ENCODE measurements at regions not wholly inside any gene's neighbourhood (a gene's known extent, or its start where the extent isn't known, plus 50 kb on each side); places are given as distances from the start of the nearest gene placed in this dataset.
"Not testable (repeated sequence)": the region's sequence is repeated elsewhere in the genome, so short reads cannot be mapped to it uniquely, and the experiment has no call there.

- no peak for FAIRE-seq
These were observed 378.5 kb downstream of the PIK3C3 start for GRCh38 chr18:42333558-42333957.

GRCh38 chr18:42334931-42335330, 379.9 kb downstream of the PIK3C3 start:
- no peaks in the 10 kb centered on the region for H3K27me3 ChIP-seq (ENCODE audit: control insufficient read depth, insufficient read depth, low read length)
- H3K36me3 ChIP-seq (ENCODE audit: control insufficient read depth, insufficient read depth, low read length), result no peaks in the 10 kb centered on the region
- FAIRE-seq (no peak), DNase-seq (ENCODE audit: low read depth) (no peak)
- TF ChIP-seq CTCF (IDR thresholded peaks at IDR 0.05; ENCODE audit: insufficient read depth, low read length, severe bottlenecking), result no peak
- H3K4me3 ChIP-seq (ENCODE audit: low read depth, low read length), result no peak overlapping the region

More at GRCh38 chr18:42333558-42333957, 378.5 kb downstream of the PIK3C3 start:
- H3K4me3 ChIP-seq (ENCODE audit: low read depth, low read length), result no peak overlapping the region
- H3K27me3 ChIP-seq (ENCODE audit: control insufficient read depth, insufficient read depth, low read length), result no peaks in the 10 kb centered on the region
- H3K36me3 ChIP-seq (ENCODE audit: control insufficient read depth, insufficient read depth, low read length), result no peaks in the 10 kb centered on the region
- TF ChIP-seq CTCF (IDR thresholded peaks at IDR 0.05; ENCODE audit: insufficient read depth, low read length, severe bottlenecking), result no peak
- no peak for DNase-seq (ENCODE audit: low read depth)

- no peak for DNase-seq (ENCODE audit: low read depth)
- no peak for TF ChIP-seq CTCF (IDR thresholded peaks at IDR 0.05; ENCODE audit: insufficient read depth, low read length, severe bottlenecking)
- no peaks in the 10 kb centered on the region for H3K36me3 ChIP-seq (ENCODE audit: control insufficient read depth, insufficient read depth, low read length)
- H3K27me3 ChIP-seq (ENCODE audit: control insufficient read depth, insufficient read depth, low read length), result no peaks in the 10 kb centered on the region
- no peak for FAIRE-seq
- H3K4me3 ChIP-seq (ENCODE audit: low read depth, low read length), result no peak overlapping the region
These were observed 381.1 kb downstream of the PIK3C3 start for GRCh38 chr18:42336139-42336538.

GRCh38 chr18:42337337-42337736, 382.3 kb downstream of the PIK3C3 start:
- H3K27me3 ChIP-seq (ENCODE audit: control insufficient read depth, insufficient read depth, low read length); FAIRE-seq; DNase-seq (ENCODE audit: low read depth); H3K4me3 ChIP-seq (ENCODE audit: low read depth, low read length); H3K36me3 ChIP-seq (ENCODE audit: control insufficient read depth, insufficient read depth, low read length): not testable (repeated sequence)

- H3K27me3 ChIP-seq (ENCODE audit: control insufficient read depth, insufficient read depth, low read length), result no peaks in the 10 kb centered on the region
- H3K36me3 ChIP-seq (ENCODE audit: control insufficient read depth, insufficient read depth, low read length), result no peaks in the 10 kb centered on the region
- no peak for FAIRE-seq
- no peak for DNase-seq (ENCODE audit: low read depth)
- H3K4me3 ChIP-seq (ENCODE audit: low read depth, low read length), result no peak overlapping the region
- no peak for TF ChIP-seq CTCF (IDR thresholded peaks at IDR 0.05; ENCODE audit: insufficient read depth, low read length, severe bottlenecking)
These were observed 383.6 kb downstream of the PIK3C3 start for GRCh38 chr18:42338683-42339082.

- H3K36me3 ChIP-seq (ENCODE audit: control insufficient read depth, insufficient read depth, low read length), result no peaks in the 10 kb centered on the region
- DNase-seq (ENCODE audit: low read depth) (peak; percentile 1), FAIRE-seq (no peak)
- TF ChIP-seq CTCF (IDR thresholded peaks at IDR 0.05; ENCODE audit: insufficient read depth, low read length, severe bottlenecking), result no peak
- no peak overlapping the region for H3K4me3 ChIP-seq (ENCODE audit: low read depth, low read length)
- no peaks in the 10 kb centered on the region for H3K27me3 ChIP-seq (ENCODE audit: control insufficient read depth, insufficient read depth, low read length)
These were observed 384.3 kb downstream of the PIK3C3 start for GRCh38 chr18:42339372-42339771.

Data from bronchial epithelial cell (primary cell).